GM12872 (cell line): ENCODE measurements at regions not wholly inside any gene's neighbourhood (a gene's known extent, or its start where the extent isn't known, plus 50 kb on each side); places are given as distances from the start of the nearest gene placed in this dataset.

Experiments
- CTCF ChIP-seq: IDR thresholded peaks from 3 replicates; pipeline ENCODE4 v1.5.1; 2011; ENCODE audit warnings: low read depth, mild to moderate bottlenecking, low read length, moderate library complexity; ENCODE audit not compliant: insufficient read depth

GRCh38 chr1:60847391-60847790 is 235.0 kb upstream of the NFIA start:
- TF ChIP-seq CTCF, result no peak

GRCh38 chr1:60842304-60842703 is 240.1 kb upstream of the NFIA start:
- TF ChIP-seq CTCF, result no peak

GRCh38 chr1:60841116-60842046 is 241.0 kb upstream of the NFIA start:
- TF ChIP-seq CTCF, result no peak

GRCh38 chr1:60835649-60836048 is 246.7 kb upstream of the NFIA start:
- no peak for TF ChIP-seq CTCF

- TF ChIP-seq CTCF, result no peak
Observed at GRCh38 chr1:60833173-60833572, 249.2 kb upstream of the NFIA start.

- TF ChIP-seq CTCF, result no peak
Observed at GRCh38 chr1:60832367-60832766, 250.0 kb upstream of the NFIA start.

- no peak for TF ChIP-seq CTCF
Observed at GRCh38 chr1:60831780-60832179, 250.6 kb upstream of the NFIA start.
